Endothelial cell of hepatic sinusoid (primary cell): ENCODE measurements at regions not wholly inside any gene's neighbourhood (a gene's known extent, or its start where the extent isn't known, plus 50 kb on each side); places are given as distances from the start of the nearest gene placed in this dataset.

ENCODE experiments used
- in situ Hi-C: cut with HindIII; loops from 2 replicates; pipeline ENCODE4 v1.10.0; 2017; ENCODE audit warnings: low sequenced_read_pairs

DNA sequence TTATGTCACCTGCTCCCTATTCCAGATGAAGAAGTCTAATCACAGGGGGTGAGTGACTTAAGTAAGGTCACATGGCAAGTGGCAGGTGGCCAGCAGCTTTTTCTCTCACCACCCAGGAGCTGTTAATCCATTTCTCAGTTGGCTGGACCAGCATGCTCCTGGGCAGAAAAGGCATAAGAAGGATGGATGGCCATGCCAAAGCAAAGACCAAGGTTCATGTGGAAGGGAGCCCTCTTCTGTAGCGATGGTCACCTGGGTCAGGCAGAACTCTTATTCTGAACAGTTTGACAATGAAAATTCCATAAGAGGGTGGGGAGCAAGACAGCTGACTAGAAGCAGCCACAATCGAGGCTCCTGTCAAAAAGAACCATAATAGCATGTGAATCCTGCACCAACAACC lies 538.1 kb downstream of the SUCLA2 start:
- in situ Hi-C loops: no loop called here

DNA sequence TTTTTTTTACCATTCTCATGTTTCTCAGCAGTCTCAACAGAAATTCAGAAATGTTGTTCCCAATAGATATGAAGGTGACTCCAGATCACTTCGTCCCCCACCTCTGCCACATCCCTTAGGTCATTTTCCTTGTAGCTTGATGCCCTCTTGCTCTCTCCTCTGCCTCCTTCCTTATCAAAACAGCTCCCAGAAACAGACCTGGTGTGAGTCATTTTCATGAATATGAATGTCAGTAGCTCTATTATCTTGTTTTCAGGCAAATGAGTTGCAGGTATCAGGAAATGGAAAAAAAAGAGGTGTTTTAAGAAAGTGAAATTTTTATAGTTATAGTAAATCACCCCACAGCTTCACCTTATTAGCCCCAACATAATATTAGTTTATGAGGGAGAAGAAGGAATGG lies 539.3 kb downstream of the SUCLA2 start:
- in situ Hi-C loops: no loop called here

DNA sequence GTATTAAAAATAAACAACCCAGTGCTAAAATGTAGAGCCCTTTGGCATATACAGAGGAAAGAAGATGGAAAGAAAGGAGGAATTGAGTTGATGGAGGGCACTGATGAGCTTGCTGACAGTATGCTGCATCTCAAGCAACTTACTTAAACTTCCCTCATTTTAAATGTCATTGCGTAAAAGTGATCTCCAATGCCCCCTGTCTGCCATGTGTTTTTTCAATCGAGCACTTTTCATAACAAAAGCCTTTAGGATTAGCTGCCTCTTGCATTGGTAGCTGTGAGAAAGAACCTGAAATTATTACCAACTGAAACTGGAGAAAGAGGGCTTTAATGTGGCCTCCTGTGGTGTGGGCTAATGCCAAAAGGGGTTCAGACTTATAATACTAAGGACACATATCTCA lies 541.6 kb downstream of the SUCLA2 start:
- in situ Hi-C loops: no loop called here

DNA sequence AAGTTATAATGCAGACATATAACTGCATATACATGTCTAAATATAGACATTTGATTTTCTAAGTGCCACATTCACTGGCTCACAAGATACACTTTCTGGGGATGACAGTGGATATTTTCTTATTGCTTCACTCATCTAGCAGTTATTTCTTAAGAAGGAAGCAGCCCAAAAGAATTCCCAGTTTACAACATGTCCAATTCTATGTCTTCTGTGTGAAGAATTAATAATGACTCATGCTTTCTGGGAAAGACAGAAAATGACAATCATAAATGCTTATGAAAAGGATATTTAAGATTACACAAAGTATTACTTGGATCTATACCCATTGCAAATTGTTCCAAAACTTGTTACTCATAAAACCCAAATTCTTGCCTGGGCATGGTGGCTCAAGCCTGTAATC lies 543.4 kb downstream of the SUCLA2 start:
- in situ Hi-C loops: no loop called here

DNA sequence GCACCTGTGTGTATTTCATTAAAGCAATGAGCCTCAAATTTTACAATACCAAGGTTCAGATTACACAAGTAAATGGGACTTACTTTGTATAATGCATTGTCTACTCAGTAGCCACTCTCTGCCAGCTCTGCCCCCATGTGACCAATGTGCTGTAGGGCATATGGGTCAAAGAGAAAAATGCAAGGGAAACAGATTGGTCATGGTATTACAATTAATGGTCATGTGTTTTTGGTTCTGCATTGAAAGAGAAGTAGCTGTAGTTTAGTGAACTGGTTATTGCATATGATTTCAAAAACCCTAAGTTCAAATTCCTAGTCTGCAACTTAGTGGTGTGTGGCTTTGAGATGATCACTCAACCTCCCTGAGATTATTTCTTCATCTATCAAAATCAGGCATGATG lies 545.4 kb downstream of the SUCLA2 start:
- in situ Hi-C loops: no loop called here

DNA sequence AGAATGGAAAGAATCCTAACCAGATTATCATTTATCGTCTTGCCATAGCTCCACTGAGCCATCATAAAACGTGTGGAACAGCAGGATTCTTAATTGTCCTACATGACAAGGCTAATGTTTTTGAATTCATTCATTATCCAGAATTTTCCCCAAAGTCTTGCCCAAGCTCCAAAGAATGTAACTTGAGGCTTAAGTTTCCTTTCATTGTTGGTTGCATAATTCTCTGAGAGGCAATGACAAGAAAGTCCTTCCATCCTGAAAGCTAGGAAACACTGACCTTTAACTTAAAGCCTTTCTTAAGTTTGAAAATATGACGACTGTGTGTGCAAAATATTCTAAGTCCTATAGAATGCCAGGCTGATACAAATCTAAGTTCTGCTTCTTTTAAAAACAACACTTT lies 546.1 kb downstream of the SUCLA2 start:
- in situ Hi-C loops: no loop called here

DNA sequence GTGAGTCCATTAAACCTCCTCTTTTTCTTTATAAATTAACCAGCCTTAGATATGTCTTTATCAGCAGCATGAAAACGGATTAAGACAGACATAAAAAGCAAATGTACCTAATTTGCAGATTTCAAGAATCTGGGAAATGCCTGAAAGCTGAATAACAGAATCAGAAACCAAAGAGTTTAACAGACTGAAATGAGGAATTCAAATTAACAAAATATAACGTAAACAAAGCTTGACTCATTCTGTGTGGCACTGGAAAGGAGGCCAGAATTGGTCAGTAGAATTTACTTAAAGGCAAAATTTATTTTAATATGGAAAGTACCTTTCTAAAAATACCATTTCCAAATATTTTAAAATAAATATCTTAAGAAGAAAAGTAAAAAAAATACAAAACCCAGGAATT lies 540.6 kb upstream of the HTR2A start:
- in situ Hi-C loops: no loop called here

DNA sequence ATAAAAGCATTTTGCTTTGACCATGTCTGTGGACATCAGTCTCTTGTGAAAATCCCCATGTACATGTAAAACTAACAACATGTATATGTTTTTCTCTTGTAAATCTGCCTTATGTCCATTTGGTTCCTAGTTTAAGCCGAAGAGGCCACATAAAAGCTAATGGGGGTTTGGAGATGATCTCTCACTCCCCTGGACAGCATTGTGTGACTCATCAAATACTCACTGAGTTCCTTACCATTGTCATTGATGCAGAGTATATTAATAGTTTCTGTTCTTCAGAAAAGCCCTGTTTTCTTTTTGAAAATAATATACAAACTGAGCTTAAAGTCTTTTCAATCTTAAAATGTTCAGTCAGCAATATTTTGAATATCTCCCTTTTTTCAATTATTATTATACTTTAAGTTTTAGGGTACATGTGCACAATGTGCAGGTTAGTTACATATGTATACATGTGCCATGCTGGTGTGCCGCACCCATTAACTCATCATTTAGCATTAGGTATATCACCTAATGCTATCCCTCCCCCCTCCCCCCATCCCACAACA lies 536.7 kb upstream of the HTR2A start:
- in situ Hi-C loops: no loop called here

- in situ Hi-C loops: no loop called here
Measured at GRCh38 chr13:47426126-47426849, 529.4 kb upstream of the HTR2A start.

- in situ Hi-C loops: no loop called here
Measured at GRCh38 chr13:47421525-47421924, 524.7 kb upstream of the HTR2A start.

- in situ Hi-C loops: no loop called here
Measured at GRCh38 chr13:47420568-47420967, 523.7 kb upstream of the HTR2A start.

DNA sequence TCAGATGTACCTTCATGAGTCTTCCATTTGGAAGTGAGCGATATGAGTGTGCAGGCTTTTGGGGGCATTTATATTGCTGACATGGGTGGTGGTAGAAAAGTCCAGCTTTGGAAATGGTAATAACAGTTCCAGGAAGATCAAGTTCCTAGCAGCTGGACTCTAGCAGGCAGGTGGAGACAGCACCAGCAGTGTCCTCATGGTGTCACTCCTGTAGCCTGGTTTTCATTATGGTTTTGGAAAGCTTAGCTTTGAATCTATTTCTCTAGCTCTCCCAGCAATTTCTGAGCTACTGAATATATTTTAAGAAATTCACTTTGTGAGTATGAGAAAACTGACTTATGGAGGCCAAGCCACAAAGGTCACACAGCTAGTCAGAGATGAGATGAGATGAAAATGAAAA lies 523.2 kb upstream of the HTR2A start:
- in situ Hi-C loops: no loop called here

GRCh38 chr13:47418206-47418920 lies 521.5 kb upstream of the HTR2A start:
- in situ Hi-C loops: no loop called here

- in situ Hi-C loops: no loop called here
Measured at GRCh38 chr13:47417485-47417884, 520.6 kb upstream of the HTR2A start.

DNA sequence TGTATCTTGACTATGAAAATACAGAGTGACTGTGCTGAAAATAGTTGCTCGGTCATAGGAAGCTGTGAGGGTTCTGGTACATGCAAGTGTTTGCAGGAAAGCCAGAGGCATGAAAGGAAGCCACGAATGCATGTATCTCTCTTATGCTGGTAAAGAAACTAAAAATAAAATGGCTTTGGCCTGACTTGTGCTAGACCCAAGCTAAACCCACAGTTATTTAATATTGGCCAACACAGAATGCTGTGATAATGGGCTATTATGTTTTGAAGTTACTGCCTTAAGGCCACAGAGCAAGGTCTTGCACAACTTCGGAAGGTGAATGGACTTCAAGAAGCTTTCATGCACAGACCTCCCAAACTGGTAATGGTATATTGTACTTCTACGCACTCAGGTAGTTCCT lies 518.2 kb upstream of the HTR2A start:
- in situ Hi-C loops: no loop called here

DNA sequence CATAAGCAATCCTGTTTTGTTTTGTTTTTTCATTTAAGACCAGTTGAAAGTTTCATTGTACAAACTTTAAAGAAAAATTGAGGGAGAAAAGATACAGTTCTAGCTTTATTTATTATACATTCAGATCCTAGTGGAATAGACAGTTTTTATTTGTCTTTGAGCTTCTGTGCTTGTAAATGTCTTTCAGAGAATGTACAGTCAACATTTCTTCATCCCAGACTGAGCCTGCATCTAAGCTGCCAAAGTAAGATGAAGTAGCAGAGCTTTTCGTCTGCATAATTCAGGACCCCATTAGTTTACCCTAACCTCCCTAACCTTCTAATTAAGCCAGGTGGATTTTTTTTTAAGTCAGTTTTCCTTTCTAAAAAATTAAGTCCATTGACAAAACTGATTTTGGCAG lies 516.7 kb upstream of the HTR2A start:
- in situ Hi-C loops: no loop called here

- in situ Hi-C loops: no loop called here
Measured at GRCh38 chr13:47413112-47413511, 516.3 kb upstream of the HTR2A start.

DNA sequence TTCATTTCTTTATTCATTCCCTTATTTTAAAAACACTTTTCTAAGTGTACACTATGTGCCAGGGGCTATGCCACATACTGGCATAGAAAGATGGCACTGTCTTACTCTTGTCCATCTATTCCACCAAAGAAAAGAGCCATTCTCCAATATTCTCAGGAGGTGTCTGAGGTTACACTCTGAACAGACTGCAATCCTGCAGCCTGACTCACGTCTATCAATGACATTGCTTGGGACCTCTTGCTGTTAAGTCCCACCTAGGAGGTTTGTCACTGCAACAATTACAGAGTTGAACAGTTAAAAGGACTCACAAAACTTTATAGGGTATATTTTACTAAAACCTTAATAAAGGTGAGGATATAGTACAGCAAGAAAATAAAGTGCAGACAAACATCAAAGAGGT lies 512.9 kb upstream of the HTR2A start:
- in situ Hi-C loops: no loop called here

DNA sequence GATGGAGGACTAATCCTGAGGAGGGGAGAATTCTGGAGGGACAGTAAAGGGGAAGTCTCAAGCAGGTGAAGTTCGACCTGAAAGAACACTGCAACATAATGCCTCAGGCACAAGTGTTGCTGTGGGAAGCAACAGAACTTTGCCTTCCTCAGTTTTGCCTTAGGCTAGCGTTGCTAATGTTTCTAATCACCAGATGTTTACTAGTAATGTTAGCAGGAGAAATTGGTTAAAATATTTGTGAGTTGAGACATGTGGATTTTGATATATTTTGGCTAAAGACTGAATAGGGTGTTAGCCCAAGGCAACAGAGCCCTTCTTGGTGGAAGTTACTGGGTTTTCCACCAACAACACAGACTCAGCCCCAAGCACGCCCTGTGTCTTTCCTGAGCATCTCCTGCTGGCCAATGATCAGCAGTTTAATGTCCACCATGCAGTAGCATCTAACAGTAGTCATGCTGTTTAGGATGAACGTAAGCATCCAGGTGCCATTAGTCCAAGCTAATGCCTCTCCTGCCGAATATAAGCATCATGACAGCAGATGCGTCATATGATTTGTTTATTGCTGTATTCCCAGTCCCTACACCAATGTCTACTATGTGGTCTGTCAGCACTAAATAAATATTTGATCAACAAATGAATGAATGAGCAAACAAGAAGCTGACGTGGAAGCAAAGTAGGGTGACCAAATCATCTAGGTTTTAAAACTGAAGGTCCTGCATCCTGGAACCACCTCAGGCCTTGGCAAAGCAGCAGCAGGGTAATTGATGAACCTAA lies 511.9 kb upstream of the HTR2A start:
- in situ Hi-C loops: no loop called here

DNA sequence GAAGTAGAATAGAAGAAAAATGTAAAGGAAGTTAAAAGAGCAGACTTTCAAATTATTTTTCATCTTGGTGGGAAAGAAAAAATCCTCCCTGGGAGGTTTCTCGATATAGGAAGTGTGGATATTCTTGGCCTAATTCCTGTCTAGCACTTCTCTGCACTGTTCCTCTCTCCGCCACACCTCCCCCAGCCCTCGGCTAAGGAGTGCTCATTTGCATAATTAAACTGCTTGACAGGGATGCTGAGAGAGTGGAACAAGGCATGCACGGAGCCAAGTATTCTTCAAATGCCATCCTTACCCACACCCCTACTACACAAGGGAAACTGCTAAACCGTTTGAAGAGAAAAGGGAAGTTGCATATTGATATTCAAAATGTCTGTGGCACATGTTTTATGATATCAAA lies 511.0 kb upstream of the HTR2A start:
- in situ Hi-C loops: no loop called here

DNA sequence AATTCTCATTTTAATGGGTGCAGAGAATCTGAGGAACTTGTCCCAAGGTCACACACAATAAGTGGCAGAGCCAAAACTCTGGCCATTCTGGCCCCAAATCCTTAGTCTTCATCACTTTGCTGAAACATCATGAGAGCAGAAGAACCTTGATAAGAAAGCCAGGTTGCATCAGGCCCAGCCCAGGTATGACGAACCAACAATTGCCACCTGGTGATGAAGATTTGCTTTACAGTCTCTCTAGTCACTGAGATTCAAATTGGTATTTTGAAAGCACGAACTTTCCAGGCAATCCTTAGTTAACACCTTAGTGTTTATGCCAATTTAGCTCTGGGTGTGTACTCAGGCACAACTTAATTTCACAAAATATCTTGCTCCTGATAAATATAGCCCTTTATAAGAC lies 502.7 kb upstream of the HTR2A start:
- in situ Hi-C loops: no loop called here

GRCh38 chr13:47397739-47398138 lies 500.9 kb upstream of the HTR2A start:
- in situ Hi-C loops: no loop called here
